Activated naive CD4-positive, alpha-beta T cell treated with anti-CD3 and anti-CD28 coated beads, Interleukin-2, amount 50 U/mL, for 72 hours (primary cell): ENCODE measurements at regions not wholly inside any gene's neighbourhood (a gene's known extent, or its start where the extent isn't known, plus 50 kb on each side); places are given as distances from the start of the nearest gene placed in this dataset.

Experiments used
- ATAC-seq, 2 donors: fragments of 150-1000 bp; cut with Tn5 transposase; 2 replicates each; pipeline ENCODE4 v1.10.0; 2021; ENCODE audit warnings: mild to moderate bottlenecking in 2 of 2, moderate library complexity in 2 of 2
- DNase-seq, 2 donors: peaks; one replicate each; pipeline ENCODE4 v3.0.0; 2021 to 2022; ENCODE audit warnings: low spot score in 2 of 2
- H3K27ac Mint-ChIP-seq, 2 donors: one replicate each; pipeline ENCODE4 v1.8.0; 2022; ENCODE audit warnings: mild to moderate bottlenecking in 2 of 2, mixed read lengths in 2 of 2
- H3K36me3 Mint-ChIP-seq, 2 donors: one replicate each; pipeline ENCODE4 v1.8.0; 2022; ENCODE audit warnings: mixed read lengths in 2 of 2
- H3K9me3 Mint-ChIP-seq, 2 donors: one replicate each; pipeline ENCODE4 v1.8.0; 2022; ENCODE audit warnings: mixed read lengths in 2 of 2

DNA sequence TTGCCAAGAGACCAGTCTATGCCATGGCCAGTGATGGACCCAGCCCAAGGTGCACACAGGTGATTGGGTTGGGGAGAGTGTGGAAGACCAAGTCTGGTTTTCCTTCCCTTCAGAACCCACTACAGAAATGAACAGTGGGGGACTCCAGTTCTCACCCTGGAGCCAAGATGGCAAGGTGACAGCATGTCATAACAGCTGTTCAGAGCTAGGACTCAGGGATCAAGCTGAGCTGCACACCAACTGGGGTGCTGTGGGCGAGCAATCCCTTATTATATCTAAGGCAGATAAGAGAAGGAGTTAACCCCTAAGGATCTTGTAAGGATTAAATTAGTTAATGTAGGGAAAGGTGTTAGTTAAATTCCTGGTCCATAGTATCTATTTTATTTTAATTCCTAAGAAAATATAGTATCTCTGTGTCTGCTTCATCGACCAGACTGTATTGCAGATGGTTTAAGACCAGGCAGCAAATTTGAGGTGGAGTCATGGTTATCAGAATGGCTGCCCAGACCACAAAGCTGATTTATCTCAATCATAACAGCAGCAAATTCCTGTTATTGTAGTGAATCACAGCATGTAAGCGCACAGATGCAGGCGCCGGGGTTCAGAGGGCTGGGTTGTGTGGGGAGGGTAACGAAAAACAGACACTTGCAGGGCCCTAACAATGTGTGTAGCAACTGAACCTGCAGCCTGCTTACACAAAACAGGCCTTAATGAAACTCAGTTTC lies 208.7 kb upstream of the ZNF32 start:
- Mint-ChIP-seq H3K36me3 (no peaks in the 10 kb centered on the region), H3K9me3 (no peaks in the 10 kb centered on the region), H3K27ac (no peak overlapping the region)
- ATAC-seq: no peak
- no peak for DNase-seq

DNA sequence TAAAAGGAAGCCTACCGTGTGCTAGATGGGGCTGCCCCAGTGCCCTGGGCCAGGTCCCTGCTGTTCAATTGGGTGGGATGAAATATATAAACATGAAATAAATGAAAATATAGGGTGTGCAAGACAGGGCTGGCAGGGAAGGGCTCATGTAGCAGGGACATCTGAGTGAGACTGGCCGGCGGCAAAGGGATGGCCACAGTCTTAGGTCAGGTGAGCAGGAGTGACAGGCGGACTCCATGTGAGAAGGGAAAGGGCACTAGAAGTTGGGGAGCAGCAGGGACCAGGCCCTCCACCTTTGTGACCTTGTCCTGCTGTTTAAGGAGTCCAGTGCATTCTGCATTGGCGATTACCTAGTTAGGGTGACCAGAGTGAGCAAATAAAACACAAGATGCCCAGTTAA lies 207.6 kb upstream of the ZNF32 start:
- H3K27ac Mint-ChIP-seq: peak overlapping the region in 1 of 2 donors; percentile 67
- no peaks in the 10 kb centered on the region for H3K36me3 Mint-ChIP-seq
- ATAC-seq: no peak
- H3K9me3 Mint-ChIP-seq: no peaks in the 10 kb centered on the region
- no peak for DNase-seq

DNA sequence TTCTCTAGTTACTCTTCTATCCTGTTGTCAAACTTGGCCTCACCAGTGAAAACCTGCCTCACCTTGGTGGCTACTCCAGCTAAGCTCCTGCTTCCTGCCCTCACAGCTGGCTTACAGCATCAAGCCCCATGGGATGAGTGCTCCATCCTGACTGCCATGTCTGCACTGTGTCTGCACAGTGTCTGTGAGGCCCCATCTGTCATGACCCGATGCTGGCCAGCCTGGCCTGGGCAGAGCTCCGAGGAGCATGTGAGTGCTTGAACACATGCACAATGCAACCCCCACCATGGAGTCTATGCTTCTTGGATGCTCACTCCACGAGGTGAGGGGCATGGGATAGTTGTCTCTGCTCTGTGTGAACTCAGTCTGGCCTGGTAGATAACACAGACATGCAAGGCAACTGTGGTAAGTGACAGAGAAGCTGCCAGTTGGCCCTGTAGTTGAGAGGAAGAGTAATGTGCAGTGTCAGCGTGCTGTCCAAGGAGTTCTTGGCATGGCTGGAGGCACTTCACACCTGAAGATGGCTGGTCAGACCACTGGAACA lies 207.1 kb upstream of the ZNF32 start:
- Mint-ChIP-seq H3K36me3 (no peaks in the 10 kb centered on the region), H3K9me3 (no peaks in the 10 kb centered on the region), H3K27ac (peak overlapping the region in 1 of 2 donors; percentile 67)
- DNase-seq (no peak), ATAC-seq (no peak)

DNA sequence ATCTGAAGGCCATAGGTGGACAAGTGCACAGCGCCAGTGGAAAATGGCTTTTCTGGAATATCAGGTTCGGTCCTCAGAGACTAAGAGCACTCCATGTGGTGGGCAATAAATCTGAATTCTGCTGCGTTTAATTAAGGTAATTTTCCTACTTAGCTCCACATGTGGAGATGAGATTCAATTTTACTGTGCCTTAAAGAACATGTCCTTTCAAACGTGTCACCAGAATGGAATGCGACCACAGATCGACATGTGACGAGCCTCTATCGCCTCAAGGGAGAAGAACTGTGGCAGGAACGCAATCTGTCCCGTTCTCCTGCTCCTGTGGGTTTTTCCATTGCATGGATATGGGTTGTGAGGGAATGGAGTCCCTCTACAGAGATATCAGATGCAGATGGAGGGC lies 205.3 kb upstream of the ZNF32 start:
- no peak for ATAC-seq
- Mint-ChIP-seq H3K36me3 (no peaks in the 10 kb centered on the region), H3K9me3 (no peaks in the 10 kb centered on the region), H3K27ac (no peak overlapping the region)
- DNase-seq: no peak

DNA sequence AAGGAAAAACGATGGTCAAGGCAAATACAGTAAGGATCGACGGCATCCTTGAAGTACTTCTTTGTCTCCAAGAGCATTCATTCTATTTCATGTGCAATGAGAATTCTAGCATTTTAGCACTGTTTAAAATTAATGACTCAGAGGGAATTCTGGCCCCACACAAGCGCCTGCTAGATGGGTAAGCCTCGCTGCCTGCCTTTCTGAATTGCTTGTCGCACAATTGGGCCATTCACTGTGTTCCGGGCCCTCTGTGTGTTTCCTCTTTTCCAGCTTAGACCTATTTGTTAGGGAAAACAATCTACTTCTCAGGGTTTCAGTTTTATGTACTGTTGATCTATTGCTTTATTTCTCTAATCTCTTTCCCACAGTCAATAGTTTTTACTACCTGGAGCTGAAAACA lies 204.7 kb upstream of the ZNF32 start:
- ATAC-seq: no peak
- no peaks in the 10 kb centered on the region for H3K36me3 Mint-ChIP-seq

DNA sequence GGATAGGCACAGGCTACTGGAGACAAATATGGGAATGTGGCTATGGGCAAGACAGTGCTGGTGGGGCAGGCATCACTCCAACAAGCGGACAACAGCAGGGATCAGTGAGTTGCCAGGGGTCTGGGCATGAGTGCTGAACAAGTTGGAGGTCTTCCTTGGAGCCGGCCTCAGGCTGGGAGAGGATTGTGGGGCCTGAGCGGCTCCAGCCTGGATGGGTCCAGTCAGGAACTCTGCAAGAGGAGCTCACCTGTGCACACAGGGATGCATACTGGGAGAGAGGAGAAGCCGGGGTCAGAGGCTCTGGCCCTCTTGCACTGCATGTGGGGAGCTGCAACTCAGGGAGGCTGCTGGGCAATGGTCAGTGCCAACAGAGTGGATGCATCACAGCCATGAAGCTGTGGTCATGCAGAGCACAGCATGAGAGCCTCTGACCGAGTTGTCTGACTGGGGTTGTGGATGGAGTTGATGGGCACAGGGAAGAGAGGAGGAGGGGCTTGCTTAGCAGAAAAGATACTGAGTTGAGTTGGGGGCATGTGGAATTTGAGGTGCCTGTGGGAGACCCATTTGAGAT lies 204.0 kb upstream of the ZNF32 start:
- DNase-seq (no peak), ATAC-seq (no peak)
- Mint-ChIP-seq H3K9me3 (peaks cover 0 to 4% of the 10 kb centered on the region in 2 donors), H3K36me3 (no peaks in the 10 kb centered on the region), H3K27ac (no peak overlapping the region)

More for the DNA sequence above, 204.7 kb upstream of the ZNF32 start:
- Mint-ChIP-seq H3K27ac (no peak overlapping the region), H3K9me3 (no peaks in the 10 kb centered on the region)
- DNase-seq: no peak

DNA sequence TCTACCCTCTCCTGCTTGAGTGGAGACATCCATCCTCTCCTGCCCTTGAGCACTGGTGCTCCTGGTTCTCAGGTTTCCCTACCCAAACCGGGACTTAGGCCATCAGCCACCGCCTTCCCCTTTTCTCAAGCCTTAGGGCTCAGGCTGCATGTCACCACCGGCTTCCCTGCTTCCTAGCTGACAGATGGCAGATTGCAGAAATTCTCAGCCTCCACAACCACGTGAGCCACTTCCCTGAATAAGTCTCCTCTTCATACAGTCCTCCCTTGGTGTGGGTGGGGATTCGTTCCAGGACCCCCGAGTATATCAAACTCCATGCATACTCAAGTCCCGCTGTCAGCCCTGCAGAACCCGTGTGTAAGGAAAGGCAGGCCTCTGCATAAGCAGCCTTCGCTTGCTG lies 203.5 kb upstream of the ZNF32 start:
- DNase-seq: no peak
- Mint-ChIP-seq H3K36me3 (no peaks in the 10 kb centered on the region), H3K27ac (no peak overlapping the region), H3K9me3 (peaks cover 0 to 6% of the 10 kb centered on the region in 2 donors)
- no peak for ATAC-seq

DNA sequence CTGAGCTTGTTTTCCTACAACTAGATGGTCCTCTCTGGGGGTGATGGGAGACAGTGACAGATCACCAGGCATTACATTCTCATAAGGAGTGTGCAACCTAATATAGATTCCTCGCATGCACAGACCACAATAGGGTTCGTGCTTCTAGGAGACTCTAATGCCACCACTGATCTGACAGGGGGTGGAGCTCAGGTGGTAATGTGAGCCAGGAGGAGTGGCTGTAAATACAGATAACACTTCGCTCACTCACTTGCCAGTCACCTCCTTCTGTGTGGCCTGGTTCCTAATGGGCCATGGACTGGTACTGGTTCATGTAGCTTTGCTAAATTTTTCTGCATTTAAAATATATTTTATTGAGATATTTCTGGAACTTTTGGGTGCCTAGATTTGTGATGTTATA lies 202.3 kb upstream of the ZNF32 start:
- H3K9me3 Mint-ChIP-seq: peaks cover 0 to 6% of the 10 kb centered on the region in 2 donors
- no peak overlapping the region for H3K27ac Mint-ChIP-seq
- DNase-seq (no peak), ATAC-seq (no peak)
- H3K36me3 Mint-ChIP-seq: no peaks in the 10 kb centered on the region

DNA sequence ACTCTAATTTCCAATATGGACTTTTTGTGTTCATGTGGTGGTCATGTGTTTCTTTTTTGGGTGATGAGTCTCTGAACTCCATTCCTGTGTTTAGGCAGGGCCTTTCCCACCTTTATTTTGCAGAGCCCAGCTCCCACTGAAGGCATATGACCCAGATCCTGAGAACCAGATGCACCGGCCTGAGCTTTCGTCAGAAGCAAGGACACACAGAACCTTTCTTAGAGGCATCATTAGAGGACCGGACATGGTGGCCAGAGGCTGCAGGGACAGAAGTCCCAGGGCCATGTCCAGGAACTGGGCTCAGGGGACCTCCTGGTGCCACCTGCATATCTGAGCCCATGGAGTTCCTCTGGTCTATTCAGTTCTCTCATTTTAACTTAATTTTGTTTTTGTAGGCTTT lies 200.9 kb upstream of the ZNF32 start:
- Mint-ChIP-seq H3K36me3 (no peaks in the 10 kb centered on the region), H3K27ac (no peak overlapping the region), H3K9me3 (peaks cover 0 to 14% of the 10 kb centered on the region in 2 donors)
- DNase-seq (no peak), ATAC-seq (no peak)

DNA sequence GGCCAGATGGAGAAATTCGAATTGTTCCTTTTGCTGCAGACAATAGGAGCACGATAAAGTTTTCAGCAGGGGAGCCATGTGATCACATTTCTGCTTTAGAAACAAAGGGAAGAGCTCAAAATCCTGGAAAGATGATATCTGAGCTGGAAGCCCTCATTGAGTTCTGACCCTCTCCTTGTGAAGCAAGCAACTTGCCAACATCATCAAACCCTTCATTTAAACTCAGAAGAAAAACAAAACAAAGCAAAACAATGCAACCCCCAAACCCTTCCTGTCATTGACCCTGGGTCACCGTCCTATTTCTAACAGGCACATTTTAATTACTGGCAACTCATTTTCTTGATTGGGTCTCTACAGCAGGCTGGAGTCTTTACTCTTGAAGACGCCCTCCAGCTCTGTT lies 198.3 kb upstream of the ZNF32 start:
- H3K36me3 Mint-ChIP-seq: no peaks in the 10 kb centered on the region
- H3K27ac Mint-ChIP-seq: no peak overlapping the region
- ATAC-seq (no peak), DNase-seq (no peak)
- H3K9me3 Mint-ChIP-seq: peaks cover 0 to 14% of the 10 kb centered on the region in 2 donors

DNA sequence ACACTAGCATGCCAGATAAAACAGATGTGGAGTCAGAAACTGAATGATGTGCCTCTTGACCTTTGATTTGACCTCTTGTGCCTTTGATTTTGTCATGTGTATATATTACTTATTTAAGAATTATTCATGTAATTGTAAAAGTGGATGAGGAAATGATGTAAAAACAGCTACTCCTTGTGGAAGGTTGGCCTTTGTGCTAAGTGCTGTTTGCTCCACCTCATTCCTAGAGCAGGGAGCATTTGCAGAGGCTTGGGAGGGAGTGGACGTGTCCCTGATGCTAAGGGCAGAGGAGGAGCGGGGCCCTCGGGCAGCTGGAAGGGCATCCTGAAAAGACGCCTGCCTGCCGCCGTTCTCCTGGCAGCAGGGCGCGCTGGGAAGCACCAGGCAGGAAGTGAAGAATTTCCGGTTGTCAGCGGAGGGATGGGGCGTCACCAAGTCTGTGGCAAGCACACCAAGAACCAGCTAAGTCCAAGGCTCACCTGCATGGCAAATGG lies 197.6 kb upstream of the ZNF32 start:
- ATAC-seq (peak in 1 of 2 donors; percentile 94), DNase-seq (peak; percentile 27 to 64)
- H3K36me3 Mint-ChIP-seq: no peaks in the 10 kb centered on the region
- peak overlapping the region; percentile 58 to 94 for H3K27ac Mint-ChIP-seq
- H3K9me3 Mint-ChIP-seq: peaks cover 0 to 14% of the 10 kb centered on the region in 2 donors

DNA sequence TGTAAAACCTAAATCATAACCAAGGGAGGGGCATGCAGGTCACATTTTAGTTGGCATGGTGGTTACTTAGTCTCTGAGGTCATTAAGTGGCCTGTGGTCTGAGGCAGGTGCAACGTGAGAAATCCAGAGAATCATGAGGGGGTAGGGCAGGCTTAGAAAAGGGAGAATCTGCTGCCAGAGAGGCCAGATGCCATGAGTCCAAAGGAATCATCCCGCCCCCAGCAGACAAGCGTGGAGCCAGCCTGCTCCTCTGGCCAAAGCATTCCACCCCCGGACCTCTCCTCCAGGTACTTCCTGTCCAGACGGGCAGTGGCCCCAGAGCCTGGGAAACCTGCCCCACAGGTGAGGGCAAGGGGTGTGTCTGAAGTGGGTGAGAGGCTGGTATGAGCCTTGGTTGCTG lies 196.4 kb upstream of the ZNF32 start:
- no peak for DNase-seq
- peak overlapping the region in 1 of 2 donors; percentile 45 for H3K27ac Mint-ChIP-seq
- ATAC-seq: no peak

DNA sequence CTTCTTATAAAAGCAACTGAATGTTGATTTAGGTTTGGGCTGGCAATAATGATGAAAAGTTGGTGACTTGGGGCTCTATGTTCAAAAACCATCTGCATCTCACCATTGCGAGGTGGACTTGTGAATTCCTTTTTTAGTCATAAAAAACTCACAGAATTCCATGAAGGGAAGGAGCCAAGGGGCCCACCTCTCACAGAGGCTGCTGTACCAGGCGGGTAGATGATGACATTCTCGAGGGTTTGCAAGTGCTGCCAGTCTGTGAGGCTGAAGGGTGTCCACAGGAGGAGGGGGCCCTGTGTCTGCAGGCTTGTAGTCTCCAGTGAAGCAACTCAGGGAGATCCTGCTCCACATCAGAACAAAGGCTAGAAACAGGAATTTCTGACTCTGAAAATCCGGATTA lies 195.5 kb upstream of the ZNF32 start:
- Mint-ChIP-seq H3K27ac (no peak overlapping the region), H3K9me3 (peaks cover 0 to 14% of the 10 kb centered on the region in 2 donors), H3K36me3 (no peaks in the 10 kb centered on the region)
- ATAC-seq (no peak), DNase-seq (no peak)

More for the DNA sequence above, 196.4 kb upstream of the ZNF32 start:
- no peaks in the 10 kb centered on the region for H3K36me3 Mint-ChIP-seq
- peaks cover 0 to 14% of the 10 kb centered on the region in 2 donors for H3K9me3 Mint-ChIP-seq

DNA sequence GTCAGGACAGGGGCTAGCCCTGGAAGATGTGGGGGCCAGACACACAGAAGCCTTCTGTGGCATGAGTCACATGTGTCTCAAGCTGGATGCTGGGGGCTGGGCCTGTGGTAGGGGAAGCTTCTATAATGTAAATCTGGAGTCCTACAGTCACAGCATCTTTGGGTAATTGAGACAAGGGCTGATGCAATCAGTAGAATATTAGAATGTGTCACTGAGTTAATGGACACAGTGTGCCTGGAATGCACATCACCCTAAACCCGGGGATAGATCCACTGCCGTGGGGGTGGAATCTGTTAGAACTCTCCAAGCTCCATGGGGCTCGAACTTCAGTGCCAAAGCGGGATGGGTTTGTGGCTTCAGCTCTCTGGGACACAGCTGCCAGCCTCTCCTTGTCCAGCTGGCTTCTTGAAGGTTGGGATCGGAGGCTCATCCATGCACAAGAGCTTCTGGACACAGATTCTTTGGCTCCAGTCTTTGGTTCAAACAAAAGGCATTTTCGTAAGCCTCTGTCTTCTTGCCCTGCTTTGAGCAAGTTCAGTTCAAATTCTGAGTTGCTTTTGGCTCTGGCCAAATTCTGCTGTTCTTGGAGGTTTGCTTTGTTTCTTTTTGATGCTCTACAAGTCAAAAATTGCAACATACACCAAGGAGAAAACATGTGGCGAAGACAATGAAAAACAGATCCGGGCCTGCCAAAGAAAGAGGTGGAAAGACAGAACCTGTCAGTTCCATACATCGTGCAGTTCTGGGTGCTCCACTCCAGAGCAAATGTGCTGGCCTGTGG lies 194.8 kb upstream of the ZNF32 start:
- ATAC-seq (no peak), DNase-seq (no peak)
- no peaks in the 10 kb centered on the region for H3K36me3 Mint-ChIP-seq

DNA sequence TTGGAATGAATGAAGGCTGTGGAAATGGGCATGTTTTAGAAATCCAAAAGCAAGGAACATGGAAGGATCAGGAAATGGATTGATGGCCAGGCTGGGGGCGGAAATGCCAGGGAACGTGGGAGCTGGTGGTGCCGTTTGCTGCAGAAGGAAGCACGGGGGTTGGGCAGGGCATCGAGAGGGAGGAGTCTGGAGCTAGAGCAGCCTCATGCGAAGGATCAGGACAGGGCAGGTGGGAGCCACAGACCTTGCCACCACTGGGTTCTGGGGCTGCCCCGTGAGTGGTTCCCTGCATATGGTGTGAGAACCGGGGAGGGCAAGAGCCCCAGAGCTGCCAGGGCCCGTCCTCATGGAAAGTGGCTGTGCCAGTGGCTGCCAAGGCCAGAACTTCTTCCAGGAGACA lies 193.8 kb upstream of the ZNF32 start:
- Mint-ChIP-seq H3K27ac (peak overlapping the region in 1 of 2 donors; percentile 3), H3K9me3 (peaks cover 0 to 9% of the 10 kb centered on the region in 2 donors)
- DNase-seq: no peak

More for the DNA sequence above, 194.8 kb upstream of the ZNF32 start:
- H3K27ac Mint-ChIP-seq: no peak overlapping the region
- H3K9me3 Mint-ChIP-seq: peaks cover 0 to 14% of the 10 kb centered on the region in 2 donors

DNA sequence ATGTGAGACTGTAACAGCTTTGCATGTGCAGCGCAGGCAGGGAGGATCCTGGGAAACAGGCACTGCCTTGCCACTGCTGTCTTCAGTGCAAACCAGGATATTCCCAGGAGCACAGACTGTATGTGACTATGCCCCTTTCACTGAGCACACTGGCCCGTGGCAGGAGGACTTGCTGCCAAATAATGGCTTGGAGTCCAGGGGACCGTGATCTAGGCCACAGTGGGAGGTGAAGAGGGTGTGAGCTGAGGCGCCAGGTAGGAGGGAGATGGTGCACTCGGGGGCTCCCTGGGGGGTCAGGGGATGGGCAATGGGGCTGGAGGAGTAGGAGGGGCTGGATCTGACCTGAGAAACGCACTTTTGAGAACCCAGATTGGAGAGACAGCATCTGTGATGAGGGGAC lies 193.4 kb upstream of the ZNF32 start:
- peak overlapping the region in 1 of 2 donors; percentile 73 for H3K27ac Mint-ChIP-seq
- no peak for ATAC-seq
- DNase-seq: no peak
- peaks cover 0 to 13% of the 10 kb centered on the region in 2 donors for H3K9me3 Mint-ChIP-seq
- no peaks in the 10 kb centered on the region for H3K36me3 Mint-ChIP-seq

More for the DNA sequence above, 193.8 kb upstream of the ZNF32 start:
- H3K36me3 Mint-ChIP-seq: no peaks in the 10 kb centered on the region
- no peak for ATAC-seq

DNA sequence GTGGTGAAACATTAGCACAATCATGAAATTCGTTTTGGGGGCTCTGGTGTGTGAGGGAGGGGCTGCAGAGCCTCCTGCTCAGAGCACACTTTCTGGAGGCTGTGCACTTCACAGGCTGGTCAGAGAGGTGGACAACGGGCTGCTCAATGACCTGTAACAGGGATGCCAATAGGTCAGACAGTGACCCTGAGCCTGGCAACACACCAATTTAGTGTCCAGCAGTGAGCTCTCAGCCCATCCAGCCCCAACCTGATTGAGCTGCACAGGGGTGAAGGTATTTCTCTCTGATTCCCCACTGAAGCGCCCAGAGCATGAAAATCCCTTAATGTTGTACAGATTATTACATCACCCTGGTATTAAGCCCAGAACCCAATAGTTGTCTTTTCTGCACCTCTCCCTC lies 191.3 kb upstream of the ZNF32 start:
- H3K27ac Mint-ChIP-seq: no peak overlapping the region
- DNase-seq (no peak), ATAC-seq (no peak)
- peaks cover 9 to 10% of the 10 kb centered on the region in 2 donors for H3K36me3 Mint-ChIP-seq
- peaks cover 0 to 14% of the 10 kb centered on the region in 2 donors for H3K9me3 Mint-ChIP-seq
